Right atrium auricular region (tissue), 2 donors: ENCODE measurements at regions not wholly inside any gene's neighbourhood (a gene's known extent, or its start where the extent isn't known, plus 50 kb on each side); places are given as distances from the start of the nearest gene placed in this dataset.
A peak's percentile ranks its signal among the peaks of the same experiment; 100 is the strongest.

ENCODE experiments used
- DNase-seq: peaks from one replicate; pipeline ENCODE4 v3.0.0-alpha.2; 2019; ENCODE audit warnings: low spot score
- H3K27ac ChIP-seq, 2 donors: fragments of 200-600 bp; sonication (generic); 1 replicate in 1 of 2; 2 replicates in 1 of 2; pipeline ENCODE4 v1.5.1; 2016 to 2019
- H3K27me3 ChIP-seq, 2 donors: fragments of 200-600 bp; sonication (generic); one replicate each; pipeline versions ENCODE4 v1.5.1 to v1.6.0; 2017 to 2019
- H3K36me3 ChIP-seq: fragments of 200-600 bp; sonication (generic); one replicate; pipeline ENCODE4 v1.5.1; 2016
- H3K4me1 ChIP-seq, 2 donors: fragments of 200-600 bp; sonication (generic); one replicate each; pipeline versions ENCODE4 v1.5.1 to v1.6.0; 2017 to 2019
- H3K4me3 ChIP-seq, 2 donors: fragments of 200-600 bp; sonication (generic); 1 replicate in 1 of 2; 2 replicates in 1 of 2; pipeline ENCODE4 v1.5.1; 2017 to 2019; ENCODE audit warnings: mild to moderate bottlenecking in 1 of 2, moderate library complexity in 1 of 2
- H3K9me3 ChIP-seq, 2 donors: fragments of 200-600 bp; sonication (generic); one replicate each; pipeline ENCODE4 v1.5.1; 2019
- TF ChIP-seq, protein P1 (sequence below), 2 donors: fragments of 200-600 bp; sonication (generic); IDR thresholded peaks; one replicate each; pipeline ENCODE4 v1.5.1; 2019; ENCODE audit warnings: antibody characterized with exemption in 2 of 2

DNA sequence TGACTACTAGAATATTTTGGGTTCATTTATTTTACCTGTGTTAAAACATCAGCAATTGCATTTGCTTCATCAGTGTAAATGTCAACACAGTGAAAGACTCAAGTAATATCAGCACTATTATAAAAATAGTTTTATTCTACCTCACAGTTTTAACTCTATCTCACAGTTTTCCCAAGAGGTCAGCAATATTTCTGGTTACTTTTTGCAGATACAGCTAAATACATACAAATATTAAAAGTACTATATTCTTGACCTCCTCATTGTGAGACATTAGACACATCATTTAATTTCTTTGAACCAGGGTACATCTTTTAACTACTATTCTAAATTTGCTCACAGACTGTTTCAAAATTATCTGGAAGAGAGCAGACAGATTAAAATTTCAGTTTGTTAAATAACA, 321.7 kb upstream of the OR4E1 start:
- Histone ChIP-seq H3K9me3 (no peaks in the 10 kb centered on the region), H3K27ac (no peak overlapping the region), H3K36me3 (no peaks in the 10 kb centered on the region), H3K27me3 (no peaks in the 10 kb centered on the region), H3K4me3 (no peak overlapping the region), H3K4me1 (no peaks in the 10 kb centered on the region)
- TF ChIP-seq, protein P1, sequence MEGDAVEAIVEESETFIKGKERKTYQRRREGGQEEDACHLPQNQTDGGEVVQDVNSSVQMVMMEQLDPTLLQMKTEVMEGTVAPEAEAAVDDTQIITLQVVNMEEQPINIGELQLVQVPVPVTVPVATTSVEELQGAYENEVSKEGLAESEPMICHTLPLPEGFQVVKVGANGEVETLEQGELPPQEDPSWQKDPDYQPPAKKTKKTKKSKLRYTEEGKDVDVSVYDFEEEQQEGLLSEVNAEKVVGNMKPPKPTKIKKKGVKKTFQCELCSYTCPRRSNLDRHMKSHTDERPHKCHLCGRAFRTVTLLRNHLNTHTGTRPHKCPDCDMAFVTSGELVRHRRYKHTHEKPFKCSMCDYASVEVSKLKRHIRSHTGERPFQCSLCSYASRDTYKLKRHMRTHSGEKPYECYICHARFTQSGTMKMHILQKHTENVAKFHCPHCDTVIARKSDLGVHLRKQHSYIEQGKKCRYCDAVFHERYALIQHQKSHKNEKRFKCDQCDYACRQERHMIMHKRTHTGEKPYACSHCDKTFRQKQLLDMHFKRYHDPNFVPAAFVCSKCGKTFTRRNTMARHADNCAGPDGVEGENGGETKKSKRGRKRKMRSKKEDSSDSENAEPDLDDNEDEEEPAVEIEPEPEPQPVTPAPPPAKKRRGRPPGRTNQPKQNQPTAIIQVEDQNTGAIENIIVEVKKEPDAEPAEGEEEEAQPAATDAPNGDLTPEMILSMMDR (IDR thresholded peaks at IDR 0.05), result no peak
- no peak for DNase-seq

GRCh38 chr14:21993837-21994236, 320.2 kb upstream of the OR4E1 start:
- TF ChIP-seq, protein P1 (IDR thresholded peaks at IDR 0.05), result no peak
- Histone ChIP-seq H3K9me3 (no peaks in the 10 kb centered on the region), H3K27ac (no peak overlapping the region), H3K4me1 (no peaks in the 10 kb centered on the region), H3K4me3 (no peak overlapping the region), H3K36me3 (no peaks in the 10 kb centered on the region), H3K27me3 (no peaks in the 10 kb centered on the region)
- DNase-seq, result no peak

DNA sequence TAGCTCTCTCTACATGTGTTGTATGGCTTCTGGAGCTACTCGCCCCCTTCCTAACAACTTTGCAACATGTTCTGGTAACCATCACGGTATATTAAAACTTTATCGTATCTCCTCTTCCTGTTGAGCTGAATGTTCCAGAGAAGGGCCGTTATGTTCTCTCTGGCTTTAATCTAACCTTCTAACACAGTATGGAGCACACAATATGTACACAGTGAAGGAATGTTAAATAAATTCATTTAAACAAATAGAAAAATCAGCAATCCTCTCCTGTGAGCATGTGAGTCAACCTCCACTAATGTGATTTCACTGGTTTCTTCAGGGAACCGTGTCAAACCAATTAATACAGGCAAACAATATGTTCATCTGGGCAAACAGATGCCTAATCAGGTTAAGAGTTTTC, 319.5 kb upstream of the OR4E1 start:
- Histone ChIP-seq H3K9me3 (no peaks in the 10 kb centered on the region), H3K4me3 (no peak overlapping the region), H3K36me3 (no peaks in the 10 kb centered on the region), H3K27me3 (no peaks in the 10 kb centered on the region), H3K27ac (no peak overlapping the region), H3K4me1 (no peaks in the 10 kb centered on the region)
- TF ChIP-seq, protein P1 (IDR thresholded peaks at IDR 0.05), result no peak
- DNase-seq, result no peak

GRCh38 chr14:21991130-21991529, 317.5 kb upstream of the OR4E1 start:
- H3K4me3 ChIP-seq, result no peak overlapping the region
- DNase-seq, result no peak
- TF ChIP-seq, protein P1 (IDR thresholded peaks at IDR 0.05), result no peak
- H3K27ac ChIP-seq, result no peak overlapping the region
- no peaks in the 10 kb centered on the region for H3K4me1 ChIP-seq
- no peaks in the 10 kb centered on the region for H3K9me3 ChIP-seq
- no peaks in the 10 kb centered on the region for H3K27me3 ChIP-seq
- no peaks in the 10 kb centered on the region for H3K36me3 ChIP-seq

- Histone ChIP-seq H3K36me3 (no peaks in the 10 kb centered on the region), H3K27ac (no peak overlapping the region), H3K27me3 (no peaks in the 10 kb centered on the region), H3K4me1 (no peaks in the 10 kb centered on the region), H3K4me3 (no peak overlapping the region), H3K9me3 (no peaks in the 10 kb centered on the region)
- TF ChIP-seq, protein P1 (IDR thresholded peaks at IDR 0.05), result peak in 1 of 2 donors; percentile 49
- DNase-seq, result no peak
Observed at GRCh38 chr14:21990116-21990515, 316.5 kb upstream of the OR4E1 start.

GRCh38 chr14:21989090-21989489, 315.5 kb upstream of the OR4E1 start:
- Histone ChIP-seq H3K4me1 (no peaks in the 10 kb centered on the region), H3K4me3 (no peak overlapping the region), H3K36me3 (no peaks in the 10 kb centered on the region), H3K27me3 (no peaks in the 10 kb centered on the region), H3K9me3 (no peaks in the 10 kb centered on the region), H3K27ac (no peak overlapping the region)
- DNase-seq, result no peak
- TF ChIP-seq, protein P1 (IDR thresholded peaks at IDR 0.05), result no peak
